ENCODE measurements at regions not wholly inside any gene's neighbourhood (a gene's known extent, or its start where the extent isn't known, plus 50 kb on each side); places are given as distances from the start of the nearest gene placed in this dataset.
"Not testable (repeated sequence)": the region's sequence is repeated elsewhere in the genome, so short reads cannot be mapped to it uniquely, and the experiment has no call there.

DNA sequence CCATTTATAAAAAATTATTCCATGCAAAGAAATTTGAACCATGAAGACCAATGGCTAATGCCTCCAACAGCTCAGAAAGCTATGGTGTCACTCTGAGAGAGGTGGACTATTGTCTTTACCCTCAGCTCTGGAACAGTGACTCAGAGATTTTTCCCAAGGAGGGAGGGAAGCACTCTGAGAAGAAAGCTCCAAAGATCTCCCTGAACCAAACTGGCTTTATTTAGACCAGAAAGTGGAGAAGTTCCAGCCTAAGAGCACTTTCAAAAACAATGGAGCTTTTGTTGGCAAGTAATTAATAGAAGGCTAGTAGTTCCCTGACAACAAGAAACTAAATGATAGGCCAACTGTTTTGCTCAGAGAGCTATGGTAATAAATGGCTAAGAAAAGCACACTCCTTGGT is 599.9 kb upstream of the MDGA2 start:
- no peaks in the 10 kb centered on the region for H3K36me3 ChIP-seq (ENCODE audit: control insufficient read depth, low read length)
- H3K4me1 ChIP-seq (ENCODE audit: control insufficient read depth, low read length): no peaks in the 10 kb centered on the region
- no peaks in the 10 kb centered on the region for H3K79me2 ChIP-seq (ENCODE audit: control insufficient read depth, low read length)
- H3K4me2 ChIP-seq (ENCODE audit: low read length): no peak overlapping the region
- H3K27me3 ChIP-seq (ENCODE audit: control insufficient read depth, low read length): no peaks in the 10 kb centered on the region
- no peaks in the 10 kb centered on the region for H3K9me2 ChIP-seq (replicated peaks; ENCODE audit: control insufficient read depth, low read length)
- H3K9me3 ChIP-seq (ENCODE audit: control insufficient read depth, insufficient read depth, low read length): no peaks in the 10 kb centered on the region
- no peak overlapping the region for H3K27ac ChIP-seq (ENCODE audit: low read depth, low read length)
- TF ChIP-seq CTCF (IDR thresholded peaks at IDR 0.05; ENCODE audit: low read depth, low read length, poor library complexity, severe bottlenecking) (no peak), EZH2phosphoT487 (IDR thresholded peaks at IDR 0.05; ENCODE audit: borderline replicate concordance, low read length) (no peak)
- no peaks in the 10 kb centered on the region for H4K20me1 ChIP-seq (ENCODE audit: control insufficient read depth, insufficient read depth, low read depth, low read length)
- H3F3A ChIP-seq (ENCODE audit: control insufficient read depth, insufficient read depth): no peaks in the 10 kb centered on the region
- no peak overlapping the region for H3K4me3 ChIP-seq (ENCODE audit: low read length)

- no peaks in the 10 kb centered on the region for H3K27me3 ChIP-seq (ENCODE audit: control insufficient read depth, low read length)
- H3K36me3 ChIP-seq (ENCODE audit: control insufficient read depth, low read length): no peaks in the 10 kb centered on the region
- H3K9me3 ChIP-seq (ENCODE audit: control insufficient read depth, insufficient read depth, low read length): no peaks in the 10 kb centered on the region
- no peaks in the 10 kb centered on the region for H3F3A ChIP-seq (ENCODE audit: control insufficient read depth, insufficient read depth)
- no peaks in the 10 kb centered on the region for H3K4me1 ChIP-seq (ENCODE audit: control insufficient read depth, low read length)
- H3K4me3 ChIP-seq (ENCODE audit: low read length): no peak overlapping the region
- H3K27ac ChIP-seq (ENCODE audit: low read depth, low read length): no peak overlapping the region
- H4K20me1 ChIP-seq (ENCODE audit: control insufficient read depth, insufficient read depth, low read depth, low read length): no peaks in the 10 kb centered on the region
- H3K4me2 ChIP-seq (ENCODE audit: low read length): no peak overlapping the region
- H3K79me2 ChIP-seq (ENCODE audit: control insufficient read depth, low read length): no peaks in the 10 kb centered on the region
- H3K9me2 ChIP-seq (replicated peaks; ENCODE audit: control insufficient read depth, low read length): no peaks in the 10 kb centered on the region
- no peak for TF ChIP-seq EZH2phosphoT487 (IDR thresholded peaks at IDR 0.05; ENCODE audit: borderline replicate concordance, low read length)
Measured at GRCh38 chr14:48274826-48275225, 599.4 kb upstream of the MDGA2 start.

GRCh38 chr14:48267926-48268325 is 592.5 kb upstream of the MDGA2 start:
- not testable (repeated sequence) for H3K27ac ChIP-seq (ENCODE audit: low read depth, low read length); H3K9me3 ChIP-seq (ENCODE audit: control insufficient read depth, insufficient read depth, low read length); H3K9me2 ChIP-seq (replicated peaks; ENCODE audit: control insufficient read depth, low read length); H3K27me3 ChIP-seq (ENCODE audit: control insufficient read depth, low read length); H3K36me3 ChIP-seq (ENCODE audit: control insufficient read depth, low read length); H3K4me2 ChIP-seq (ENCODE audit: low read length); H3K79me2 ChIP-seq (ENCODE audit: control insufficient read depth, low read length); H3K4me1 ChIP-seq (ENCODE audit: control insufficient read depth, low read length); H4K20me1 ChIP-seq (ENCODE audit: control insufficient read depth, insufficient read depth, low read depth, low read length); H3K4me3 ChIP-seq (ENCODE audit: low read length); H3F3A ChIP-seq (ENCODE audit: control insufficient read depth, insufficient read depth)

DNA sequence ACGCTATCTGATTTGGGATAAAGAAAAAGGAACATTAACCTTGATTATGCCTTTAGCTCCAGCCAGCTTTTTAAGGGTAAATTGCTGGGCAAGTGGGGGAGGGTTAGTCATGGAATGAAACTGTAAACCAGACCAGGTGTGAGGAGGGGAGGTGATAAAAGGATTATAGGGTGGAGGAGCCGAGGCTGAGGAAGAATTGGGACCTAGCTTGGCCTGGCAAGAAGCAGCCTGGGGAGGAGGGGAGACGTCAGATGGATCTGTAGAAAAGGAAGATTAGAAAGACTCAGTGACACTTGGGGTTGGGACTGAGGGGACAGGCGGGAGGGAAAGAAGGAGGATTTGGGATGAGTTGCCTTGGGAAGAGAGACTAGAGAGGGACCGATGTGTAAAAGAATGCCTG is 590.8 kb upstream of the MDGA2 start:
- H3K27me3 ChIP-seq (ENCODE audit: control insufficient read depth, low read length); H3K9me3 ChIP-seq (ENCODE audit: control insufficient read depth, insufficient read depth, low read length); H3K4me2 ChIP-seq (ENCODE audit: low read length); H3K36me3 ChIP-seq (ENCODE audit: control insufficient read depth, low read length); H3K27ac ChIP-seq (ENCODE audit: low read depth, low read length); H3K9me2 ChIP-seq (replicated peaks; ENCODE audit: control insufficient read depth, low read length); H3K4me3 ChIP-seq (ENCODE audit: low read length); H3F3A ChIP-seq (ENCODE audit: control insufficient read depth, insufficient read depth); H3K79me2 ChIP-seq (ENCODE audit: control insufficient read depth, low read length); H3K4me1 ChIP-seq (ENCODE audit: control insufficient read depth, low read length); H4K20me1 ChIP-seq (ENCODE audit: control insufficient read depth, insufficient read depth, low read depth, low read length): not testable (repeated sequence)

GRCh38 chr14:48261436-48261835 is 586.0 kb upstream of the MDGA2 start:
- Histone ChIP-seq H3K9me3 (ENCODE audit: control insufficient read depth, insufficient read depth, low read length) (no peaks in the 10 kb centered on the region), H4K20me1 (ENCODE audit: control insufficient read depth, insufficient read depth, low read depth, low read length) (no peaks in the 10 kb centered on the region), H3K36me3 (ENCODE audit: control insufficient read depth, low read length) (no peaks in the 10 kb centered on the region), H3K27ac (ENCODE audit: low read depth, low read length) (no peak overlapping the region), H3K9me2 (replicated peaks; ENCODE audit: control insufficient read depth, low read length) (no peaks in the 10 kb centered on the region), H3K27me3 (ENCODE audit: control insufficient read depth, low read length) (no peaks in the 10 kb centered on the region), H3K4me3 (ENCODE audit: low read length) (no peak overlapping the region), H3K79me2 (ENCODE audit: control insufficient read depth, low read length) (no peaks in the 10 kb centered on the region), H3K4me1 (ENCODE audit: control insufficient read depth, low read length) (no peaks in the 10 kb centered on the region), H3F3A (ENCODE audit: control insufficient read depth, insufficient read depth) (no peaks in the 10 kb centered on the region), H3K4me2 (ENCODE audit: low read length) (no peak overlapping the region)
- TF ChIP-seq EZH2phosphoT487 (IDR thresholded peaks at IDR 0.05; ENCODE audit: borderline replicate concordance, low read length) (no peak), CTCF (IDR thresholded peaks at IDR 0.05; ENCODE audit: low read depth, low read length, poor library complexity, severe bottlenecking) (no peak)

GRCh38 chr14:48260394-48261295 is 585.2 kb upstream of the MDGA2 start:
- H3K27me3 ChIP-seq (ENCODE audit: control insufficient read depth, low read length); H4K20me1 ChIP-seq (ENCODE audit: control insufficient read depth, insufficient read depth, low read depth, low read length); H3F3A ChIP-seq (ENCODE audit: control insufficient read depth, insufficient read depth); H3K4me3 ChIP-seq (ENCODE audit: low read length); H3K4me1 ChIP-seq (ENCODE audit: control insufficient read depth, low read length); H3K4me2 ChIP-seq (ENCODE audit: low read length); H3K36me3 ChIP-seq (ENCODE audit: control insufficient read depth, low read length); H3K9me3 ChIP-seq (ENCODE audit: control insufficient read depth, insufficient read depth, low read length); H3K79me2 ChIP-seq (ENCODE audit: control insufficient read depth, low read length); H3K27ac ChIP-seq (ENCODE audit: low read depth, low read length); H3K9me2 ChIP-seq (replicated peaks; ENCODE audit: control insufficient read depth, low read length): not testable (repeated sequence)
